ENCODE measurements at regions not wholly inside any gene's neighbourhood (a gene's known extent, or its start where the extent isn't known, plus 50 kb on each side); places are given as distances from the start of the nearest gene placed in this dataset.

DNA sequence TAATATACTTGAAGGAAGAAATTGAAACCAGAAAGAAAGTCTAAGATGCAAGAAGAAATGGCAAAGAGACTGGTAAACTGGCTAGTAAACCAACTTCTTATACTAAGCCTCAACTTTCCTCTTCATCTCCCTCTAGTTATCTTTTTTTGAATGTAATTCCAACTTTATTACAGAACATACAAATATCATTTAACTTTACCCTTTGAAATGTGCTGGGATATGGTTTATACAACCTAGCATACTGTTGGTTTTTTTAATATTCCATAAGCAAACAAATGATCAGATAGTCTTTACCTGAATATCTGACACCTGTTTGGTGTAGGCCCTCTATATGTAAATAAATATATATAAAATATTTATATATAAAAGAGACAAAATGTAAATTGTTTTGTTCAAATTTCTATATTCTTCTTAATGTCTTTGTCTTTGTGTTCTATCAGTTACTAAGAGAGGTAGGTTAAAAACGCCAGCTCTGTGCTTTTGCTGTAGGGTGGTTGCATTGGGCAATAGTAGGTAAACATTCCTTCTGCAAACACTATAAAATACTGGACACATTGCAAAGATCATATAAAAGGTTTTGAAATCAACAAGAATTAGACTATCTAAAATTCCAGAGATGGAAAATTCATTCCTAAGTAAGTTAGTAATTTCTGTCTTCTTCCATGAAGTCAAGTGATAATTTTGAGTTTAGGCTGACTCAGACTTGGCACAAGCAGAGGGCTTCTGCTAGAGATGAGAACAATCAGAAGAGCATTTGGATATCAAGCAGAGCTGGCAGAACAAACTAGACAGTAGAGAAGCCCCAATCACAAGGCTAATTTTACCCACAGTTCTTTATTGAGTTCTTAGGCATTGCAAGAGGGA lies 383.3 kb downstream of the RFC3 start:
- Histone ChIP-seq H3K9me3 (ENCODE audit: control insufficient read depth in 2 of 2, low read length in 2 of 2) (no peaks in the 10 kb centered on the region), H3K4me1 (ENCODE audit: control insufficient read depth in 2 of 2, insufficient read depth in 2 of 2, low read length in 2 of 2) (peaks cover 3 to 5% of the 10 kb centered on the region in 2 donors), H3K9ac (ENCODE audit: low read depth in 1 of 2, low read length in 2 of 2) (no peak overlapping the region), H3K27ac (ENCODE audit: low read depth in 2 of 2, low read length in 2 of 2) (peak overlapping the region; percentile 44 to 50), H3K36me3 (ENCODE audit: control insufficient read depth in 2 of 2, insufficient read depth in 2 of 2, low read length in 2 of 2) (no peaks in the 10 kb centered on the region), H3K4me3 (ENCODE audit: low read length in 2 of 2) (no peak overlapping the region), H3K27me3 (ENCODE audit: control insufficient read depth in 2 of 2, insufficient read depth in 2 of 2, low read length in 2 of 2) (no peaks in the 10 kb centered on the region)

DNA sequence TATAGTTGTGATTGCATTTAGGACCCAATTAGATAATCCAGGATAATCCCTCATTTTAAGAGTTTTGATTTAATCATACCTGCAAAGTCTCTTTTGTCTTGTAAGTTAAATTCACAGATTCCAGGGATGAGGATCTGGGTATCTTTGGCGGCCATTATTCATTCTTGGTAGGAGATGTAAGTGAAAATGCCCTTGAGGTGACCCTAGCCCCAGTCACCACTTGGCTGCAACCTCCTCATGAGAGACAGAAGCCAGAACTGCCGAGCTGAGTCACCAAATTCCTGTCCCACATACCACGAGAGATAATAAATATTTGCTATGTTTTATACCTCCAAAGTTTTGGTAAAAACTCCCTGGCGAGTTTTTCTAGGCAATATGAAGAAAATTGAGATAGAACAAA lies 389.4 kb downstream of the RFC3 start:
- Histone ChIP-seq H3K27me3 (ENCODE audit: control insufficient read depth in 2 of 2, insufficient read depth in 2 of 2, low read length in 2 of 2) (no peaks in the 10 kb centered on the region), H3K9me3 (ENCODE audit: control insufficient read depth in 2 of 2, low read length in 2 of 2) (no peaks in the 10 kb centered on the region), H3K9ac (ENCODE audit: low read depth in 1 of 2, low read length in 2 of 2) (no peak overlapping the region), H3K27ac (ENCODE audit: low read depth in 2 of 2, low read length in 2 of 2) (no peak overlapping the region), H3K4me1 (ENCODE audit: control insufficient read depth in 2 of 2, insufficient read depth in 2 of 2, low read length in 2 of 2) (no peaks in the 10 kb centered on the region), H3K4me3 (ENCODE audit: low read length in 2 of 2) (no peak overlapping the region), H3K36me3 (ENCODE audit: control insufficient read depth in 2 of 2, insufficient read depth in 2 of 2, low read length in 2 of 2) (no peaks in the 10 kb centered on the region)

DNA sequence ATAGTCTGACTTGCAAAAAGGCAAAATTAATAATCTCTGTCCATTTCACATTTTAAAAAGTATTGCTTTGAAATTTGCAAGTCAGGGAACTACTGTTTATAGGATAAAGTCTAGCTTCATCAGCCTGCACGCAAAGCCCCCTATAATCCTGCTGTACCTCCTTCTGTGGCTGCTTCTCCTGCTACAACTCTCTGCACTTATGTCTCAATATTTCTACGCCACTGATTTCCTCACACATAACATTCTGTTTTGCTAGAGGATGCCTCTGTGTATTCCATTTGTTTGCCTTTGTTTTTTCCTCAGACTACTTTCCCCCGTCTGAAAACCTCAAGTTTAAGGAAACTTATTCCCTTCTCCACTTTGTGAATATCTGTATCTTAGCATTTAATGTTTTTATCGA lies 389.9 kb downstream of the RFC3 start:
- Histone ChIP-seq H3K9me3 (ENCODE audit: control insufficient read depth in 2 of 2, low read length in 2 of 2) (no peaks in the 10 kb centered on the region), H3K36me3 (ENCODE audit: control insufficient read depth in 2 of 2, insufficient read depth in 2 of 2, low read length in 2 of 2) (no peaks in the 10 kb centered on the region), H3K4me3 (ENCODE audit: low read length in 2 of 2) (no peak overlapping the region), H3K9ac (ENCODE audit: low read depth in 1 of 2, low read length in 2 of 2) (no peak overlapping the region), H3K27me3 (ENCODE audit: control insufficient read depth in 2 of 2, insufficient read depth in 2 of 2, low read length in 2 of 2) (no peaks in the 10 kb centered on the region), H3K4me1 (ENCODE audit: control insufficient read depth in 2 of 2, insufficient read depth in 2 of 2, low read length in 2 of 2) (no peaks in the 10 kb centered on the region), H3K27ac (ENCODE audit: low read depth in 2 of 2, low read length in 2 of 2) (no peak overlapping the region)

DNA sequence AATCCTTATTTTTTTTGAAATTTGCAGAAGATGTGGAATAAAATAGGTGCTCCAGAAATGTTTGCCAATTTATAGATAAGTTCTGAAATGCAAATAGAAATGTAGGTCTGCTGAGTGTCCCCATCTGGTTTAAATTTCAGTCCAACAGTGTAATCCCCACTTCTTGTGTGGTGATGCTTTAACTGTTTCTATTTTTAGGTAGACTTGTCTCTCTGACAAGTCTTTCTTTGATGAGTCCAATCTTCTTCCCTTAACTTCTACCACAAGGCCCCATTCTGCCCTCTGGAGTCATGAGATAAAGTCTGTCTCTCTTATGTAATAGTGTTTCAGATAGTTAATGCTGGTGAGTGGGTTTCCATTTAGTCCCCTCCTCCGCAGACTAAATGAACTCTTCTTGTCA lies 390.4 kb downstream of the RFC3 start:
- Histone ChIP-seq H3K36me3 (ENCODE audit: control insufficient read depth in 2 of 2, insufficient read depth in 2 of 2, low read length in 2 of 2) (no peaks in the 10 kb centered on the region), H3K9me3 (ENCODE audit: control insufficient read depth in 2 of 2, low read length in 2 of 2) (no peaks in the 10 kb centered on the region), H3K27ac (ENCODE audit: low read depth in 2 of 2, low read length in 2 of 2) (no peak overlapping the region), H3K4me1 (ENCODE audit: control insufficient read depth in 2 of 2, insufficient read depth in 2 of 2, low read length in 2 of 2) (no peaks in the 10 kb centered on the region), H3K27me3 (ENCODE audit: control insufficient read depth in 2 of 2, insufficient read depth in 2 of 2, low read length in 2 of 2) (no peaks in the 10 kb centered on the region), H3K9ac (ENCODE audit: low read depth in 1 of 2, low read length in 2 of 2) (no peak overlapping the region), H3K4me3 (ENCODE audit: low read length in 2 of 2) (no peak overlapping the region)

DNA sequence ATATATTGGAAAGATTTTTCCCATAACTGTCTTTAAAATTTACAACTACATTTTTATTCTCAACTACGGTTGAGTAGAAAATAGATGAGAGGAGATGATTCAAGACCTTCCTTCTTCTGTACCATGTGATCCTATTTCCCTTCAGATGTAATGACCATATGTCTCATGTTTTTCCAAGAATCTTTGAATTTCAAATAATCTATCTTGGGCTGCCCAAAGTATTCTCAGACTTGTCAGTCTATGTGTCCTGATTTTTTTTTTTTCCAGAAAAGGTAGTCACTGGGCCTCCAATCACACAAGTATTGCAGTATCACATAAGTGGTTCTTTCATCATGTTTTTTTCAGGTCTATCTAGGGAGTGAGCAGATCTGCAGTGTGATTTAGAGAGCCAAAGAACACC lies 392.4 kb downstream of the RFC3 start:
- no peak overlapping the region for H3K9ac ChIP-seq (ENCODE audit: low read depth in 1 of 2, low read length in 2 of 2)
- no peak overlapping the region for H3K4me3 ChIP-seq (ENCODE audit: low read length in 2 of 2)
- no peak overlapping the region for H3K27ac ChIP-seq (ENCODE audit: low read depth in 2 of 2, low read length in 2 of 2)
- H3K27me3 ChIP-seq (ENCODE audit: control insufficient read depth in 2 of 2, insufficient read depth in 2 of 2, low read length in 2 of 2), result no peaks in the 10 kb centered on the region
- no peaks in the 10 kb centered on the region for H3K4me1 ChIP-seq (ENCODE audit: control insufficient read depth in 2 of 2, insufficient read depth in 2 of 2, low read length in 2 of 2)
- no peaks in the 10 kb centered on the region for H3K9me3 ChIP-seq (ENCODE audit: control insufficient read depth in 2 of 2, low read length in 2 of 2)
- H3K36me3 ChIP-seq (ENCODE audit: control insufficient read depth in 2 of 2, insufficient read depth in 2 of 2, low read length in 2 of 2), result no peaks in the 10 kb centered on the region

DNA sequence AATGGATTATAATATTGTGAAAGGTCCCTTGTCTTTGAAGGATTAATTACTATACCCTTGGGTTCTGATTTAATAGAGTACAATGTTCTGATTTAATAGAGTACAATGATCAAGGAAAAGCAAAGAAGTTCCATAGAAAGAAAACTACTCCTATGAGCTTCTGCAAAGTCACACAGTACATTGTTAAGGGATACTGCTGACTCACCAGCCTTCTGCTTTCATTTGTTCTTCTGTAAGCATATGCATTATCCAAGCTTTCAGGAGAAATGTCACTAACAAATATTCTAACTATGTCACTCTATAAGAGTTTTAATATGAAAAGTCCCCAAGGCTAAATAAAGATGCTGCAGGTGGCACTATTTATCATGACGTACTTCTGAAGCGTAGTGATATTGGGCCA lies 396.7 kb downstream of the RFC3 start:
- H3K9me3 ChIP-seq (ENCODE audit: control insufficient read depth in 2 of 2, low read length in 2 of 2), result no peaks in the 10 kb centered on the region
- H3K27ac ChIP-seq (ENCODE audit: low read depth in 2 of 2, low read length in 2 of 2), result no peak overlapping the region

DNA sequence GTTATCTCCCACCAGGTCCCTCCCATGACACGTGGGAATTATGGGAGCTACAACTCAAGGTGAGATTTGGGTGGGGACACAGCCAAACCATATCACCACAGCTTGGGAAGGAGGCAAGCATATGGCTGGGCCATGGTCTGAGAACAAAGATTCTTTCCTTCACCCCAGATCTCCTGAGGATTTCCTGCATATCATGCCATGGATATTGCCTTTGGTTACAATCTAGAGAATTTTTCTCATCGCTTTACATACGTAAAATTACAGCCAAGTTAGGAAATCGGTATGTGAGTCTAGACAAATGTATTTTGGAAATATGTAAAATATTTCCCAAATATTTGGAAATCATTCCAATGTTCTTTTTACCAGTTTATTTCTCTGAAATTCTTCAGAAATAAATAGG lies 398.3 kb downstream of the RFC3 start:
- no peaks in the 10 kb centered on the region for H3K27me3 ChIP-seq (ENCODE audit: control insufficient read depth in 2 of 2, insufficient read depth in 2 of 2, low read length in 2 of 2)
- no peaks in the 10 kb centered on the region for H3K4me1 ChIP-seq (ENCODE audit: control insufficient read depth in 2 of 2, insufficient read depth in 2 of 2, low read length in 2 of 2)
- H3K9me3 ChIP-seq (ENCODE audit: control insufficient read depth in 2 of 2, low read length in 2 of 2), result no peaks in the 10 kb centered on the region
- no peaks in the 10 kb centered on the region for H3K36me3 ChIP-seq (ENCODE audit: control insufficient read depth in 2 of 2, insufficient read depth in 2 of 2, low read length in 2 of 2)
- no peak overlapping the region for H3K9ac ChIP-seq (ENCODE audit: low read depth in 1 of 2, low read length in 2 of 2)
- H3K27ac ChIP-seq (ENCODE audit: low read depth in 2 of 2, low read length in 2 of 2), result no peak overlapping the region
- H3K4me3 ChIP-seq (ENCODE audit: low read length in 2 of 2), result no peak overlapping the region

More for the DNA sequence above, 396.7 kb downstream of the RFC3 start:
- no peaks in the 10 kb centered on the region for H3K36me3 ChIP-seq (ENCODE audit: control insufficient read depth in 2 of 2, insufficient read depth in 2 of 2, low read length in 2 of 2)
- no peaks in the 10 kb centered on the region for H3K4me1 ChIP-seq (ENCODE audit: control insufficient read depth in 2 of 2, insufficient read depth in 2 of 2, low read length in 2 of 2)
- H3K27me3 ChIP-seq (ENCODE audit: control insufficient read depth in 2 of 2, insufficient read depth in 2 of 2, low read length in 2 of 2), result no peaks in the 10 kb centered on the region
- H3K9ac ChIP-seq (ENCODE audit: low read depth in 1 of 2, low read length in 2 of 2), result no peak overlapping the region
- no peak overlapping the region for H3K4me3 ChIP-seq (ENCODE audit: low read length in 2 of 2)

DNA sequence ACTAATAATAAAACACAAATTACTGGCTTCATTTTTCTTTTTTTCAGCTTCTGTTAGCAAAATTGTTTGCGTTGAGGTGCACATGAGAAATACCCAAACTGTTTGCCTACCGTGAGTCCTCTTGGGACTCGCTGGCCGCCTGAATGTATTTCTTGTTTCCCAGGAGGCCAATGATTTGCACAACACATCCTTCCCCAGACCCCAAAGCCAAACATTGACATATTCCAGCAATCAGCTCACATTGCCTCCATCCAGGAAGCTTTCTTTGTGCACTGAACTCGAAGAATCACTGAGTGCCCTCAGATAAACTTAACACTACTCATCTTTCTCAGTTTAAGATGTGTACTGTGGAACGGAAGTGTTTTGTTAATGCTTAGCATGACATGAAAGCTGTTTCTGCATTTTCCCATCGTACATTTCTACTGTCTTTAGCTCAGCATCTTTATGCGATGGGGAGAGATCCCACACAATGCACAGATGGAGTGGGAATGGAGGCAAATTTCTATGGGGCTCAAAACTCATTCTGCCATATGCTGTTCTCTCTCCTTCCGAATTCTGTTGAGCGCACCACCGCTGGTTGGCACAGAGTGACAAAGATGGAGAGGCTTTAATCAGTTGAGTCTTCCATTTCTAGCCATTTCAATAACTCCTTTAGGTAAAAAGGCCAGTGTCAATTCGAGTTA lies 399.5 kb downstream of the RFC3 start:
- no peak overlapping the region for H3K27ac ChIP-seq (ENCODE audit: low read depth in 2 of 2, low read length in 2 of 2)
- H3K4me3 ChIP-seq (ENCODE audit: low read length in 2 of 2), result no peak overlapping the region
- no peaks in the 10 kb centered on the region for H3K36me3 ChIP-seq (ENCODE audit: control insufficient read depth in 2 of 2, insufficient read depth in 2 of 2, low read length in 2 of 2)
- no peak overlapping the region for H3K9ac ChIP-seq (ENCODE audit: low read depth in 1 of 2, low read length in 2 of 2)
- no peaks in the 10 kb centered on the region for H3K27me3 ChIP-seq (ENCODE audit: control insufficient read depth in 2 of 2, insufficient read depth in 2 of 2, low read length in 2 of 2)
- H3K9me3 ChIP-seq (ENCODE audit: control insufficient read depth in 2 of 2, low read length in 2 of 2), result no peaks in the 10 kb centered on the region
- H3K4me1 ChIP-seq (ENCODE audit: control insufficient read depth in 2 of 2, insufficient read depth in 2 of 2, low read length in 2 of 2), result no peaks in the 10 kb centered on the region

DNA sequence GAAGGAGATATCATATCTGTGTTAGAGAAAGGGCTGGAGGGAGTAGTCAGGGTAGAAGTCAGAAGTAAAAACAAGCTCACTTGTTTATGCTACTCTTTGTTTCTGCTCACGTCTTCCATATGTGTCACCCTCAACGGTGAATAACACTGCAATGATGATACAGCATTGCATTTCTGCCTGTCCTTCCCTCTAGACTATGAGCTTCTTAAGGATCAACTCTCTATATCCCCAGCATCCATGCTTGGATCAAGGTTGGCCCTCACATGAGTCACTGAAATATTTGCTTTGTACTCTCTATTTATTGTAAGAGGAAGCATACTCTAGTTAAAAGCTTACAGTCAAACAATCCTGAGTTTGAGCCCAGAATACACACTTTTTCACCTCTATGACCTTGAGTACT lies 406.0 kb downstream of the RFC3 start:
- Histone ChIP-seq H3K27ac (ENCODE audit: low read depth in 2 of 2, low read length in 2 of 2) (no peak overlapping the region), H3K4me3 (ENCODE audit: low read length in 2 of 2) (no peak overlapping the region), H3K4me1 (ENCODE audit: control insufficient read depth in 2 of 2, insufficient read depth in 2 of 2, low read length in 2 of 2) (no peaks in the 10 kb centered on the region), H3K36me3 (ENCODE audit: control insufficient read depth in 2 of 2, insufficient read depth in 2 of 2, low read length in 2 of 2) (no peaks in the 10 kb centered on the region), H3K9ac (ENCODE audit: low read depth in 1 of 2, low read length in 2 of 2) (no peak overlapping the region), H3K9me3 (ENCODE audit: control insufficient read depth in 2 of 2, low read length in 2 of 2) (no peaks in the 10 kb centered on the region), H3K27me3 (ENCODE audit: control insufficient read depth in 2 of 2, insufficient read depth in 2 of 2, low read length in 2 of 2) (no peaks in the 10 kb centered on the region)

DNA sequence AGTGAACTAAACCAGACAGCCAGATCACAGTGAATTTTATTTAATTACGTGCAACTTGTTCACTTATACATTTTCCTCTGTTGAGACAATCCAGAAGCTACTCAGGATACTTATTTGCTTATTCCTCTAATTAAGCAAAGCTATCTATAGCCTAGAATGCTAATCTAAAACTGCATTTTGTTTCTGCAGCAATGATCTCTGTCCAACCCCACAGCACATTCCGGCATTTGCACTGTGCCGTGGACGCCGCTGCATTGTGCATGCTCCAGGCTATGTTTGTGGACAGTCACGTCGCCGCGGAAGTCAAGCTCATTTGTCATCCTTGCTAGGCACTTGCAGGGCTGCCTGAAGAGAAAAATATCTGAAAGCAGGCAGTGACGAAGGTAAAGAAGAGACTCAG lies 406.9 kb downstream of the RFC3 start:
- no peaks in the 10 kb centered on the region for H3K36me3 ChIP-seq (ENCODE audit: control insufficient read depth in 2 of 2, insufficient read depth in 2 of 2, low read length in 2 of 2)

More for the DNA sequence above, 406.9 kb downstream of the RFC3 start:
- no peak overlapping the region for H3K27ac ChIP-seq (ENCODE audit: low read depth in 2 of 2, low read length in 2 of 2)
- H3K9me3 ChIP-seq (ENCODE audit: control insufficient read depth in 2 of 2, low read length in 2 of 2), result no peaks in the 10 kb centered on the region
- H3K27me3 ChIP-seq (ENCODE audit: control insufficient read depth in 2 of 2, insufficient read depth in 2 of 2, low read length in 2 of 2), result no peaks in the 10 kb centered on the region
- H3K4me3 ChIP-seq (ENCODE audit: low read length in 2 of 2), result no peak overlapping the region
- no peaks in the 10 kb centered on the region for H3K4me1 ChIP-seq (ENCODE audit: control insufficient read depth in 2 of 2, insufficient read depth in 2 of 2, low read length in 2 of 2)
- H3K9ac ChIP-seq (ENCODE audit: low read depth in 1 of 2, low read length in 2 of 2), result no peak overlapping the region

All from mucosa of rectum (tissue), 2 donors.